Activated CD8-positive, alpha-beta T cell treated with anti-CD3 and anti-CD28 coated beads for 36 hours (primary cell): ENCODE measurements at regions not wholly inside any gene's neighbourhood (a gene's known extent, or its start where the extent isn't known, plus 50 kb on each side); places are given as distances from the start of the nearest gene placed in this dataset.
"Not testable (repeated sequence)": the region's sequence is repeated elsewhere in the genome, so short reads cannot be mapped to it uniquely, and the experiment has no call there.

Source experiments
- ATAC-seq: fragments of 200-7000 bp; cut with Tn5 transposase; one replicate; pipeline ENCODE4 v1.10.0; 2021; ENCODE audit warnings: mild to moderate bottlenecking, moderate library complexity
- CTCF ChIA-PET: fragments of 350-600 bp; sonication (Branson Sonifier 250); formaldehyde crosslinking; loops from one replicate; lab custom pipeline; 2021; ENCODE audit warnings: antibody characterized with exemption; lab: Charles Lee
- POLR2A ChIA-PET: fragments of 350-600 bp; sonication (Branson Sonifier 250); formaldehyde crosslinking; loops from one replicate; lab custom pipeline; 2021; ENCODE audit warnings: antibody characterized with exemption; lab: Charles Lee
- DNase-seq: peaks from one replicate; pipeline ENCODE4 v3.0.0-alpha.2; 2020
- H3K27ac Mint-ChIP-seq: one replicate; pipeline ENCODE4 v1.8.0; 2021; ENCODE audit warnings: mild to moderate bottlenecking, mixed read lengths
- H3K27me3 Mint-ChIP-seq: one replicate; pipeline ENCODE4 v1.8.0; 2021; ENCODE audit warnings: mixed read lengths
- H3K36me3 Mint-ChIP-seq: one replicate; pipeline ENCODE4 v1.8.0; 2021; ENCODE audit warnings: low read depth, mixed read lengths
- H3K4me1 Mint-ChIP-seq: one replicate; pipeline ENCODE4 v1.8.0; 2021; ENCODE audit warnings: low read depth, mixed read lengths
- H3K4me3 Mint-ChIP-seq: one replicate; pipeline ENCODE4 v1.8.0; 2021; ENCODE audit warnings: mild to moderate bottlenecking, moderate library complexity, mixed read lengths
- H3K9me3 Mint-ChIP-seq: one replicate; pipeline ENCODE4 v1.8.0; 2021; ENCODE audit warnings: mixed read lengths
- CTCF ChIP-seq: fragments of 200-600 bp; IDR thresholded peaks from one replicate; pipeline ENCODE4 v1.8.0; 2022; ENCODE audit warnings: antibody characterized with exemption, mild to moderate bottlenecking
- intact Hi-C: fragments of 100-400 bp; cut with micrococcal nuclease; formaldehyde crosslinking; loops from one replicate; pipeline ENCODE4 v1.10.0; 2022

DNA sequence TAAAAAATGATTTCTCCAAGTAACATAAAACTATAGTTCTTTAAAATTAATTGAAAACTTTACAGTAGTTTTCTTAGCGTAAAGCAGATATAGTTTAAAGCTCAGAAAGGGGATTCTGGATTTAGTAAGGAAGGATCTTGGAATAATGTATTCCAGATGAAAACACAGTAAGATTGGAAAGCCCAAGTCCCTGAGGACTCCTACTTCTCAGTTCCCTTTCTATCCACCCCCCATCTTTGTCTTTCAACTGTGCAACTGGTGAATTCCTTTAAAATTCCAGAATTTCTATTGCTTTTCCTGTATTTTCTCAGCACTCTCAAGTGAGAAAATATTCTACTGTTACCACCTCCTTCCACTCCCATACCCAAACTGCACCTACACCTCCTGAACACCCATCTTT lies 184.5 kb upstream of the FBN2 start:
- Mint-ChIP-seq H3K36me3 (no peaks in the 10 kb centered on the region), H3K4me3 (no peak overlapping the region), H3K27me3 (no peaks in the 10 kb centered on the region), H3K4me1 (no peaks in the 10 kb centered on the region), H3K27ac (no peak overlapping the region), H3K9me3 (no peaks in the 10 kb centered on the region)
- CTCF ChIA-PET = no interaction called here
- intact Hi-C loops = no loop called here
- no peak for TF ChIP-seq CTCF
- POLR2A ChIA-PET = no interaction called here
- DNase-seq (no peak), ATAC-seq (no peak)

DNA sequence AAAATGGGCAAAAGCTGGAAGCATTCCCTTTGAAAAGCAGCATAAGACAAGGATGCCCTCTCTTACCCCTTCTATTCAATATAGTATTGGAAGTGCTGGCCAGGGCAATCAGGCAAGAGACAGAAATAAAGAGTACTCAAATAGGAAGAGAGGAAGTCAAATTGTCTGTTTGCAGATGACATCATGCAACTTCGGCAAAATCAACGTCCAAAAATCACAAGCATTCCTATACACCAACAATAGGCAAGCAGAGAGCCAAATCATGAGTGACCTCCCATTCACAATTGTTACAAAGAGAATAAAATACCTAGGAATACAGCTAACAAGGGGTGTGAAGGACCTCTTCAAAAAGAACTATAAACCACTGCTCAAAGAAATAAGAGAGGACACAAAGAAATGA lies 192.0 kb upstream of the FBN2 start:
- H3K4me1 Mint-ChIP-seq, ATAC-seq, DNase-seq, H3K27me3 Mint-ChIP-seq, H3K4me3 Mint-ChIP-seq, H3K27ac Mint-ChIP-seq, H3K9me3 Mint-ChIP-seq, H3K36me3 Mint-ChIP-seq, intact Hi-C loops, CTCF ChIA-PET, POLR2A ChIA-PET: not testable (repeated sequence)

DNA sequence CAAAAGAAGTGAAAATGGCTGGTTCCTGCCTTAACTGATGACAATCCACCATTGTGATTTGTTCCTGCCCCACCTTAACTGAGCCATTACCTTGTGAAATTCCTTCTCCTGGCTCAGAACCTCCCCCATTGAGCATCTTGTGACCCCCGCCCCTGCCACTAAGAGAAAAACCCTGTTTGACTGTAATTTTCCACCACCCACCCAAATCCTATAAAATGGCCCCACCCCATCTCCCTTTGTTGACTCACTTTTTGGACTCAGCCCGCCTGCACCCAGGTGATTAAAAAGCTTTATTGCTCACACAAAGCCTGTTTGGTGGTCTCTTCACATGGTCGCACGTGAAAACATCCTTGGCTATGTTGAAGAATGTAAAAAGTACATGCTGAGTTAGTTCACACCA lies 197.6 kb upstream of the FBN2 start:
- ATAC-seq, POLR2A ChIA-PET, CTCF ChIA-PET, DNase-seq, intact Hi-C loops, H3K27ac Mint-ChIP-seq, H3K36me3 Mint-ChIP-seq, H3K4me1 Mint-ChIP-seq, H3K9me3 Mint-ChIP-seq, H3K27me3 Mint-ChIP-seq, H3K4me3 Mint-ChIP-seq: not testable (repeated sequence)

DNA sequence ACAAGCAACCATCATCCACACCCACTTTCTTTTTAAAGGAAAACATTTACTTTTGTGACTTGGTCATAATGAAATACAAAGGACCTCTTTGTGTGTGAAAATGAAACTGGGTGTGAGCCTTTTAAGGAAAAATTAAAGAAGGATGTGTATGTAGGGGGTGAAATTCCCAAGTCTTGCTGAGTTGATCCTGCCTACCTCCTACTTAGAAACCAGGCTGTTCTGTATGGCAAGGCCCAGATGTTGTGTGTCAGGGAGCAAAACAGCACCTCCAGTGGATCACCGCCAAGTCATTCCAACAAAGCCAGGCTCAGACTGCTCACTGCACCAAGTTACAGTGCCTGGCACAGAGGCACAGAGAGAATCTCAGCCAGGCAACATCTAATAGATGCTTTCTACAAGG lies 198.5 kb upstream of the FBN2 start:
- Mint-ChIP-seq H3K27me3 (no peaks in the 10 kb centered on the region), H3K36me3 (no peaks in the 10 kb centered on the region), H3K4me1 (no peaks in the 10 kb centered on the region), H3K4me3 (no peak overlapping the region), H3K27ac (no peak overlapping the region), H3K9me3 (no peaks in the 10 kb centered on the region)
- no peak for TF ChIP-seq CTCF
- CTCF ChIA-PET = no interaction called here
- ATAC-seq = no peak
- no peak for DNase-seq
- POLR2A ChIA-PET = no interaction called here
- intact Hi-C loops = no loop called here

DNA sequence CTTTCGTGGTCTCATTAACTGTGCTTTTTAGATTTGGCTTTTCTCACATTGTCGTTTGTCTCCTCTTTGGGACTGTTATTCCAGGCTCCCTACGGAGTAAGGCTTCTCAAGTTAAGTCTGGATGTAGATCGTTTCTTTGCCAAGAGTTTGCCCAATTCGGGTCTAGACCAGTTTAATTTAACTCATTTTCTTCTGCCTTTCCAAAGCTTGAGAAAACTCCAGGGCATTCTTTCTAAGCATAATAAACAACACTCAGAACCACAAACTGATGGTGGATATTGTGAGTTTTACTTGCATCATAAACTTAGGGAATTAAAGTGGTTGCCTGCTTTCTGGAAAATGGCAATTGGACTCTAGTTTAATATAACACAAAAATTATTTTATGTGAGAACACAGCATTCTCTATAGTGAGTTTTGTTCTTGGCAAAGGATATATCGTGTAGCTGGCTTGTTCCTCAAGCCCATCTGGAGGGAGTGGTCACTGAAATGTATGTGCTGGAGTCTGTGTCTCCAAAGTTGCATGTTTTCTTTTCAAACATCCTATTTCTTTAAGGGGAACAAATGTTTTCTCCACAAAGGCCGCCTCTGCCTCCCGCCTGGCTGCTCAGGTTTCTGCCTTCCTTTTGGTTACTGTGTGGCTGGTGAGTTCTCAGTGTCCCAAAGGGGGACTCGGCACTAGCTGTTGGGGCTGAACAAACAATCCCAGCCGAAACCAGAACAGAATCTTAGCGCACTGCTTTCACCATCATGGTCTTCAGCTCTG lies 211.3 kb upstream of the FBN2 start:
- POLR2A ChIA-PET = no interaction called here
- Mint-ChIP-seq H3K9me3 (peaks cover 2% of the 10 kb centered on the region), H3K27ac (no peak overlapping the region), H3K27me3 (no peaks in the 10 kb centered on the region), H3K36me3 (no peaks in the 10 kb centered on the region), H3K4me3 (no peak overlapping the region), H3K4me1 (no peaks in the 10 kb centered on the region)
- intact Hi-C loops = no loop called here
- ATAC-seq (no peak), DNase-seq (no peak)
- CTCF ChIA-PET = no interaction called here
- TF ChIP-seq CTCF = no peak

DNA sequence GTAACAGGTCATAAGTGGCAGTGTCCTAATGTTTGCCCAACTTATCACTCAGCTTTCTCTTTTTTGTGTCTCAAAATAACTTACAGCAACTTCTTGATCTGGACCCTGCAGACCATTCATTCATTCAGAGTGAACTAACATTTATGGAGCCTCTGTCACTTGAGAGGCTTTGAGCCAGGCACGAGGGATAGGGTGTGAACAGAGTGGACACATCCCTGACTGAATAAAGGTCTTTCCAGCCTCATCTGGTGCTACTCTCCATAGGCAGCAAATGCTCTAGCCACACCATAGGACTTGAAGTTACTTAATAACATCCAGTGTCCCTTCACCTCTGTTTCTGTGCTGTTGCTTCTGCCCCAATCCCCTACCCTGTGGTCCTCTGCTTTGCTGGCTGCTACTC lies 212.1 kb upstream of the FBN2 start:
- peaks cover 2% of the 10 kb centered on the region for H3K9me3 Mint-ChIP-seq
- no peak overlapping the region for H3K27ac Mint-ChIP-seq
- no peak overlapping the region for H3K4me3 Mint-ChIP-seq
- no peak for DNase-seq
- H3K27me3 Mint-ChIP-seq = no peaks in the 10 kb centered on the region
- H3K4me1 Mint-ChIP-seq = no peaks in the 10 kb centered on the region
- intact Hi-C loops = no loop called here
- ChIA-PET POLR2A (no interaction called here), CTCF (no interaction called here)
- H3K36me3 Mint-ChIP-seq = no peaks in the 10 kb centered on the region
- TF ChIP-seq CTCF = no peak
- no peak for ATAC-seq
